HepG2 (cell line): ENCODE measurements at regions not wholly inside any gene's neighbourhood (a gene's known extent, or its start where the extent isn't known, plus 50 kb on each side); places are given as distances from the start of the nearest gene placed in this dataset.

Experiments
- ATAC-seq: fragments of 200-7000 bp; cut with Tn5 transposase; 3 replicates; pipeline ENCODE4 v1.9.1; 2020; ENCODE audit warnings: mild to moderate bottlenecking, moderate library complexity
- BruUV-seq: library from RNA; stranded (reverse); fragments of 400-500 nt; replicated peaks from 2 replicates; lab custom pipeline; 2021; lab: Mats Ljungman, UMichigan
- CTCF ChIA-PET: fragments of 300-600 bp; formaldehyde crosslinking; extraction: SDS; loops from one replicate; lab custom pipeline; 2021; ENCODE audit warnings: low total read pairs, inconsistent platforms, low intra/inter-chr PET ratio; lab: Yijun Ruan, JAX
- POLR2A ChIA-PET: fragments of 350-600 bp; sonication (Branson Sonifier 250); formaldehyde crosslinking; loops from one replicate; lab custom pipeline; 2020; ENCODE audit warnings: antibody characterized with exemption, inconsistent platforms; lab: Yijun Ruan, JAX
- DNase-seq: peaks from one replicate; pipeline ENCODE4 v3.0.0-alpha.2; 2015; ENCODE audit warnings: low spot score
- FAIRE-seq: peaks from 3 replicates; lab custom pipeline; 2011; peaks lifted over from hg19 to GRCh38; lab: Jason Lieb, UNC
- H2AFZ ChIP-seq: one replicate; pipeline ENCODE4 v1.6.1; 2011; ENCODE audit warnings: low read length, inconsistent platforms
- H3K27ac ChIP-seq: fragments of 300-600 bp; 3 replicates; pipeline ENCODE4 v1.8.0; 2011; ENCODE audit warnings: mixed run types, mild to moderate bottlenecking, mixed read lengths, low read length, inconsistent platforms; ENCODE audit not compliant: insufficient read depth; ENCODE audit errors: extremely low read length
- H3K27me3 ChIP-seq, 2 experiments: fragments of 200-600 bp in 1 of 2; 2 replicates in 1 of 2; 3 replicates in 1 of 2; pipeline versions ENCODE4 v1.6.0 to v1.8.0; 2011; ENCODE audit warnings: low read length in 2 of 2, mild to moderate bottlenecking in 2 of 2, moderate library complexity in 2 of 2, inconsistent platforms in 1 of 2; ENCODE audit not compliant: insufficient read depth in 2 of 2, control insufficient read depth in 1 of 2
- H3K36me3 ChIP-seq, 2 experiments: fragments of 200-600 bp in 1 of 2; replicated peaks in 1 of 2; 2 replicates in 1 of 2; 3 replicates in 1 of 2; pipeline versions ENCODE4 v1.5.1 to v1.8.0; 2011; ENCODE audit warnings: low read length in 2 of 2, inconsistent platforms in 1 of 2; ENCODE audit not compliant: insufficient read depth in 2 of 2, control insufficient read depth in 1 of 2
- H3K4me1 ChIP-seq: 2 replicates; pipeline ENCODE4 v1.5.1; 2012; ENCODE audit warnings: low read length, inconsistent platforms; ENCODE audit not compliant: insufficient read depth
- H3K4me2 ChIP-seq: 2 replicates; pipeline ENCODE4 v1.6.0; 2011; ENCODE audit warnings: low read depth, low read length, inconsistent platforms
- H3K4me3 ChIP-seq, 3 experiments: fragments of 200-600 bp in 1 of 3; sonication (generic), shearing (Covaris generic) in 1 of 3; replicated peaks in 1 of 3; 2 replicates each; pipeline ENCODE4 v1.5.1; 2011 to 2016; ENCODE audit warnings: low read length in 3 of 3, inconsistent platforms in 2 of 3, low read depth in 2 of 3, mild to moderate bottlenecking in 2 of 3, control low read depth in 1 of 3, mixed read lengths in 1 of 3; ENCODE audit not compliant: insufficient read depth in 1 of 3
- H3K79me2 ChIP-seq: one replicate; pipeline ENCODE4 v1.6.1; 2011; ENCODE audit warnings: low read length, inconsistent platforms; ENCODE audit not compliant: insufficient read depth
- H3K9ac ChIP-seq: 2 replicates; pipeline ENCODE4 v1.6.0; 2011; ENCODE audit warnings: mild to moderate bottlenecking, low read depth, low read length, inconsistent platforms; ENCODE audit not compliant: insufficient read depth
- H3K9me3 ChIP-seq: 2 replicates; pipeline ENCODE4 v1.5.1; 2012; ENCODE audit warnings: mild to moderate bottlenecking, low read length
- H4K20me1 ChIP-seq: 2 replicates; pipeline ENCODE4 v1.6.0; 2011; ENCODE audit warnings: inconsistent platforms, mild to moderate bottlenecking, low read length, moderate library complexity; ENCODE audit not compliant: insufficient read depth
- AHR ChIP-seq: IDR thresholded peaks from 2 replicates; pipeline ENCODE4 v1.6.1; 2018; ENCODE audit warnings: missing genetic modification reagents, missing compliant biosample characterization
- CC2D1A ChIP-seq: sonication (generic); formaldehyde crosslinking; IDR thresholded peaks from 2 replicates; pipeline ENCODE4 v1.8.1; 2023; ENCODE audit warnings: mild to moderate bottlenecking, missing genetic modification reagents
- GFI1 ChIP-seq: sonication (generic); formaldehyde crosslinking; IDR thresholded peaks from 2 replicates; pipeline ENCODE4 v1.5.0; 2020; ENCODE audit warnings: missing genetic modification reagents, mild to moderate bottlenecking, borderline replicate concordance
- GPBP1L1 ChIP-seq: sonication (generic); formaldehyde crosslinking; IDR thresholded peaks from 2 replicates; pipeline ENCODE4 v1.5.0; 2020; ENCODE audit warnings: mild to moderate bottlenecking, missing genetic modification reagents
- MAFK ChIP-seq, 2 experiments: IDR thresholded peaks in 1 of 2; conservative IDR thresholded peaks in 1 of 2; 2 replicates each; pipeline ENCODE4 v1.6.1; 2011; ENCODE audit warnings: improper control_type of control experiment in 2 of 2, low read length in 2 of 2
- MAZ ChIP-seq, 2 experiments: sonication (generic) in 1 of 2; formaldehyde crosslinking in 1 of 2; IDR thresholded peaks; 2 replicates each; pipeline versions ENCODE4 v1.5.0 to v1.6.1; 2012 to 2020; ENCODE audit warnings: low read depth in 2 of 2, mild to moderate bottlenecking in 2 of 2, borderline replicate concordance in 1 of 2, improper control_type of control experiment in 1 of 2, low read length in 1 of 2, missing genetic modification reagents in 1 of 2, moderate library complexity in 1 of 2
- ZBTB14 ChIP-seq: sonication (generic); formaldehyde crosslinking; IDR thresholded peaks from 2 replicates; pipeline ENCODE4 v1.4.0; 2020; ENCODE audit warnings: missing genetic modification reagents
- ZBTB34 ChIP-seq: sonication (generic); formaldehyde crosslinking; IDR thresholded peaks from 2 replicates; pipeline ENCODE4 v1.8.0; 2022; ENCODE audit warnings: mild to moderate bottlenecking, missing genetic modification reagents
- ZNF224 ChIP-seq: sonication (generic); formaldehyde crosslinking; IDR thresholded peaks from 2 replicates; pipeline ENCODE4 v1.5.0; 2020; ENCODE audit warnings: mild to moderate bottlenecking, missing genetic modification reagents
- ZNF337 ChIP-seq: sonication (generic); formaldehyde crosslinking; IDR thresholded peaks from 2 replicates; pipeline ENCODE4 v1.5.1; 2020; ENCODE audit warnings: missing genetic modification reagents, low read depth, mild to moderate bottlenecking, borderline replicate concordance
- ZNF709 ChIP-seq: sonication (generic); formaldehyde crosslinking; IDR thresholded peaks from 2 replicates; pipeline ENCODE4 v1.5.0; 2020; ENCODE audit warnings: mild to moderate bottlenecking, missing genetic modification reagents
- ZNF766 ChIP-seq: sonication (generic); formaldehyde crosslinking; IDR thresholded peaks from 2 replicates; pipeline ENCODE4 v1.5.0; 2020; ENCODE audit warnings: missing genetic modification reagents, borderline replicate concordance
- ZNF841 ChIP-seq: sonication (generic); formaldehyde crosslinking; IDR thresholded peaks from 2 replicates; pipeline ENCODE4 v1.8.1; 2023; ENCODE audit warnings: missing genetic modification reagents, borderline replicate concordance
- WGBS: methylation state at CpG from one replicate; pipeline ENCODE4 v1.1.6; 2017; ENCODE audit warnings: low lambda C conversion rate; 5-methylcytosine and 5-hydroxymethylcytosine counted together
- in situ Hi-C: cut with HindIII; loops from 2 replicates; pipeline ENCODE4 v1.10.0; 2017; ENCODE audit warnings: low pct_unique_long_range_greater_than_20kb; ENCODE audit not compliant: extremely low pct_ligation_motif_present
- intact Hi-C: fragments of 100-400 bp; cut with micrococcal nuclease; formaldehyde crosslinking; loops from one replicate; pipeline ENCODE4 v1.10.0; 2022; ENCODE audit not compliant: unreplicated experiment
- TF ChIP-seq, protein P1 (sequence below): sonication (generic); formaldehyde crosslinking; IDR thresholded peaks from 2 replicates; pipeline ENCODE4 v1.5.0; 2020; ENCODE audit warnings: missing genetic modification reagents
- TF ChIP-seq, protein P2 (sequence below): sonication (generic); formaldehyde crosslinking; IDR thresholded peaks from 2 replicates; pipeline ENCODE4 v1.8.0; 2022; ENCODE audit warnings: mild to moderate bottlenecking, missing genetic modification reagents; ENCODE audit not compliant: insufficient replicate concordance

DNA sequence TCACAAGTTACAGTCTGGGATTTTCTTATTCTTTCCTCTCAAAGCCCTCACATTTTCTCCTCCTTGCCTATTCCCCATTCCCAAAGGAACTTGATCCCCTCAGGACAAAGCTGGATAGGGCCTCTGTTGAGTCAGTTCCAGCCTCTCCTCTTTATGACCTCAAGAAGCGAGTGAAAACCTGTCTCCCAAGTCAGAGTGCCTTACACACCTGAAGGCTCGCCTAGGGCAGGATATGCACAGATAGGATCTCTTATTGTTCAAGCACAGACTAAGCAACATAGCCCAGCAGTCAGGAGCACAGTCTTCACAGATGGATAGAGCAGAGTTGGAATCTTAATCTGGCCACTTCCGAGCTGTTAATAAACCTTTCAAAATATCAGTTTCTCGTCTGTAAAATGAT, 60.8 kb upstream of the PRRC2C start:
- in situ Hi-C loops = no loop called here
- H3K9me3 ChIP-seq = no peaks in the 10 kb centered on the region
- TF ChIP-seq ZNF709 (CRISPR knock-in tag) (no peak), ZBTB14 (CRISPR knock-in tag) (no peak), GPBP1L1 (CRISPR knock-in tag) (no peak), ZBTB34 (no peak), ZNF224 (CRISPR knock-in tag) (no peak), MAZ (IDR thresholded peaks at IDR 0.05; ENCODE audit: borderline replicate concordance, low read depth, low read length) (no peak), MAZ (CRISPR knock-in tag; IDR thresholded peaks at IDR 0.05; ENCODE audit: low read depth) (no peak), ZNF337 (no peak), CC2D1A (CRISPR knock-in tag) (no peak), MAFK (conservative IDR thresholded peaks at IDR 0.05 in 1 of 2, IDR thresholded peaks at IDR 0.05 in 1 of 2; ENCODE audit: low read length in 2 of 2) (no peak), AHR (CRISPR knock-in tag) (no peak), ZNF841 (CRISPR knock-in tag) (no peak), ZNF766 (no peak), GFI1 (CRISPR knock-in tag) (no peak)
- TF ChIP-seq, protein P1, sequence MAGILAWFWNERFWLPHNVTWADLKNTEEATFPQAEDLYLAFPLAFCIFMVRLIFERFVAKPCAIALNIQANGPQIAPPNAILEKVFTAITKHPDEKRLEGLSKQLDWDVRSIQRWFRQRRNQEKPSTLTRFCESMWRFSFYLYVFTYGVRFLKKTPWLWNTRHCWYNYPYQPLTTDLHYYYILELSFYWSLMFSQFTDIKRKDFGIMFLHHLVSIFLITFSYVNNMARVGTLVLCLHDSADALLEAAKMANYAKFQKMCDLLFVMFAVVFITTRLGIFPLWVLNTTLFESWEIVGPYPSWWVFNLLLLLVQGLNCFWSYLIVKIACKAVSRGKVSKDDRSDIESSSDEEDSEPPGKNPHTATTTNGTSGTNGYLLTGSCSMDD (CRISPR knock-in tag) = no peak
- TF ChIP-seq, protein P2, sequence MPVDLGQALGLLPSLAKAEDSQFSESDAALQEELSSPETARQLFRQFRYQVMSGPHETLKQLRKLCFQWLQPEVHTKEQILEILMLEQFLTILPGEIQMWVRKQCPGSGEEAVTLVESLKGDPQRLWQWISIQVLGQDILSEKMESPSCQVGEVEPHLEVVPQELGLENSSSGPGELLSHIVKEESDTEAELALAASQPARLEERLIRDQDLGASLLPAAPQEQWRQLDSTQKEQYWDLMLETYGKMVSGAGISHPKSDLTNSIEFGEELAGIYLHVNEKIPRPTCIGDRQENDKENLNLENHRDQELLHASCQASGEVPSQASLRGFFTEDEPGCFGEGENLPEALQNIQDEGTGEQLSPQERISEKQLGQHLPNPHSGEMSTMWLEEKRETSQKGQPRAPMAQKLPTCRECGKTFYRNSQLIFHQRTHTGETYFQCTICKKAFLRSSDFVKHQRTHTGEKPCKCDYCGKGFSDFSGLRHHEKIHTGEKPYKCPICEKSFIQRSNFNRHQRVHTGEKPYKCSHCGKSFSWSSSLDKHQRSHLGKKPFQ (CRISPR knock-in tag) = no peak
- H3K36me3 ChIP-seq = no peaks in the 10 kb centered on the region
- CTCF ChIA-PET = no interaction called here
- H2AFZ ChIP-seq = no peak overlapping the region
- H3K79me2 ChIP-seq = no peaks in the 10 kb centered on the region
- POLR2A ChIA-PET = no interaction called here
- no peaks in the 10 kb centered on the region for H4K20me1 ChIP-seq
- DNase-seq (no peak), ATAC-seq (no peak), FAIRE-seq (no peak)
- BruUV-seq = no TSS peak
- no peak overlapping the region for H3K9ac ChIP-seq
- H3K4me2 ChIP-seq = no peak overlapping the region
- H3K27ac ChIP-seq = no peak overlapping the region
- peaks cover 0 to 4% of the 10 kb centered on the region in 2 experiments; a peak in 2 of 5 replicates for H3K27me3 ChIP-seq
- intact Hi-C loops = no loop called here
- no peaks in the 10 kb centered on the region for H3K4me1 ChIP-seq
- no peak overlapping the region for H3K4me3 ChIP-seq
- WGBS = 5% methylated on average over 4 of the region's 4 CpGs
